ENCODE measurements at regions not wholly inside any gene's neighbourhood (a gene's known extent, or its start where the extent isn't known, plus 50 kb on each side); places are given as distances from the start of the nearest gene placed in this dataset.

- no peak overlapping the region for H3K4me3 Mint-ChIP-seq
- ChIA-PET POLR2A (no interaction called here), CTCF (no interaction called here)
- H3K27me3 Mint-ChIP-seq = no peaks in the 10 kb centered on the region
- H3K4me1 Mint-ChIP-seq (ENCODE audit: low read depth) = no peaks in the 10 kb centered on the region
- DNase-seq (no peak), ATAC-seq (no peak)
- no peak for TF ChIP-seq CTCF (IDR thresholded peaks at IDR 0.05)
- H3K9me3 Mint-ChIP-seq = peaks cover 6% of the 10 kb centered on the region
- intact Hi-C loops (cut with micrococcal nuclease) = no loop called here
- H3K27ac Mint-ChIP-seq = no peak overlapping the region
- no peaks in the 10 kb centered on the region for H3K36me3 Mint-ChIP-seq (ENCODE audit: low read depth)
Measured at GRCh38 chr1:69220672-69221071, 347.1 kb upstream of the LRRC7 start.

- Mint-ChIP-seq H3K4me3 (no peak overlapping the region), H3K27ac (no peak overlapping the region), H3K4me1 (ENCODE audit: low read depth) (no peaks in the 10 kb centered on the region), H3K9me3 (peaks cover 2% of the 10 kb centered on the region), H3K27me3 (no peaks in the 10 kb centered on the region), H3K36me3 (ENCODE audit: low read depth) (no peaks in the 10 kb centered on the region)
- intact Hi-C loops (cut with micrococcal nuclease) = no loop called here
- no peak for TF ChIP-seq CTCF (IDR thresholded peaks at IDR 0.05)
- no peak for ATAC-seq
- ChIA-PET POLR2A (no interaction called here), CTCF (interaction anchor here (0.6 kb wide), 1 partner anchor 100 kb away, joined by 3 read pairs; no protein-coding TSS in a partner anchor)
- no peak for DNase-seq
Measured at GRCh38 chr1:69221524-69221923, 346.2 kb upstream of the LRRC7 start.

- no peak for DNase-seq
- H3K36me3 Mint-ChIP-seq (ENCODE audit: low read depth) = no peaks in the 10 kb centered on the region
- ATAC-seq = no peak
- no peak for TF ChIP-seq CTCF (IDR thresholded peaks at IDR 0.05)
- peaks cover 2% of the 10 kb centered on the region for H3K9me3 Mint-ChIP-seq
- no peaks in the 10 kb centered on the region for H3K4me1 Mint-ChIP-seq (ENCODE audit: low read depth)
- no peak overlapping the region for H3K27ac Mint-ChIP-seq
- H3K4me3 Mint-ChIP-seq = no peak overlapping the region
- CTCF ChIA-PET = no interaction called here
- intact Hi-C loops (cut with micrococcal nuclease) = no loop called here
- H3K27me3 Mint-ChIP-seq = no peaks in the 10 kb centered on the region
- POLR2A ChIA-PET = no interaction called here
Measured at GRCh38 chr1:69223156-69223555, 344.6 kb upstream of the LRRC7 start.

- H3K4me1 Mint-ChIP-seq (ENCODE audit: low read depth) = no peaks in the 10 kb centered on the region
- POLR2A ChIA-PET = no interaction called here
- H3K4me3 Mint-ChIP-seq = no peak overlapping the region
- H3K27me3 Mint-ChIP-seq = no peaks in the 10 kb centered on the region
- CTCF ChIA-PET = no interaction called here
- no peaks in the 10 kb centered on the region for H3K36me3 Mint-ChIP-seq (ENCODE audit: low read depth)
- no peak for TF ChIP-seq CTCF (IDR thresholded peaks at IDR 0.05)
- no peak for DNase-seq
- ATAC-seq = no peak
- intact Hi-C loops (cut with micrococcal nuclease) = no loop called here
- no peak overlapping the region for H3K27ac Mint-ChIP-seq
- H3K9me3 Mint-ChIP-seq = peaks cover 1% of the 10 kb centered on the region
Measured at GRCh38 chr1:69228501-69228900, 339.2 kb upstream of the LRRC7 start.

- intact Hi-C loops (cut with micrococcal nuclease) = no loop called here
- no peaks in the 10 kb centered on the region for H3K27me3 Mint-ChIP-seq
- TF ChIP-seq CTCF (IDR thresholded peaks at IDR 0.05) = no peak
- H3K4me3 Mint-ChIP-seq = no peak overlapping the region
- no peak overlapping the region for H3K27ac Mint-ChIP-seq
- ATAC-seq (no peak), DNase-seq (no peak)
- POLR2A ChIA-PET = no interaction called here
- CTCF ChIA-PET = no interaction called here
- H3K9me3 Mint-ChIP-seq = peaks cover 1% of the 10 kb centered on the region
- no peaks in the 10 kb centered on the region for H3K4me1 Mint-ChIP-seq (ENCODE audit: low read depth)
- no peaks in the 10 kb centered on the region for H3K36me3 Mint-ChIP-seq (ENCODE audit: low read depth)
Measured at GRCh38 chr1:69230208-69230607, 337.5 kb upstream of the LRRC7 start.
